Small intestine (tissue), 7 donors: ENCODE measurements at regions not wholly inside any gene's neighbourhood (a gene's known extent, or its start where the extent isn't known, plus 50 kb on each side); places are given as distances from the start of the nearest gene placed in this dataset.
"Not testable (repeated sequence)": the region's sequence is repeated elsewhere in the genome, so short reads cannot be mapped to it uniquely, and the experiment has no call there.

Source experiments
- DNase-seq, 2 donors: peaks; one replicate each; pipeline versions ENCODE4 v3.0.0 to v3.0.0-alpha.2; 2013
- FAIRE-seq: peaks from 2 replicates; lab custom pipeline; 2012; peaks lifted over from hg19 to GRCh38; lab: Jason Lieb, UNC
- H3K27ac ChIP-seq, 3 donors: one replicate each; pipeline ENCODE4 v1.5.1; 2013; ENCODE audit warnings: low read length in 2 of 3, mild to moderate bottlenecking in 2 of 3, control low read depth in 1 of 3, inconsistent platforms in 1 of 3, low read depth in 1 of 3, moderate library complexity in 1 of 3
- H3K27me3 ChIP-seq, 3 donors: one replicate each; pipeline ENCODE4 v1.6.1; 2013; ENCODE audit warnings: low read length in 3 of 3, inconsistent platforms in 1 of 3; ENCODE audit not compliant: control insufficient read depth in 3 of 3, insufficient read depth in 3 of 3
- H3K36me3 ChIP-seq, 3 donors: one replicate each; pipeline ENCODE4 v1.6.1; 2013; ENCODE audit warnings: low read length in 3 of 3, inconsistent platforms in 1 of 3, low read depth in 1 of 3, mild to moderate bottlenecking in 1 of 3, moderate library complexity in 1 of 3; ENCODE audit not compliant: control insufficient read depth in 3 of 3, insufficient read depth in 2 of 3
- H3K4me1 ChIP-seq, 3 donors: one replicate each; pipeline ENCODE4 v1.6.1; 2013; ENCODE audit warnings: low read length in 2 of 3, inconsistent platforms in 1 of 3, low read depth in 1 of 3, mild to moderate bottlenecking in 1 of 3, moderate library complexity in 1 of 3; ENCODE audit not compliant: control insufficient read depth in 3 of 3, insufficient read depth in 2 of 3
- H3K4me3 ChIP-seq, 3 donors: one replicate each; pipeline ENCODE4 v1.5.1; 2013; ENCODE audit warnings: low read length in 3 of 3, control low read depth in 1 of 3, inconsistent platforms in 1 of 3, low read depth in 1 of 3, mild to moderate bottlenecking in 1 of 3, moderate library complexity in 1 of 3
- H3K9me3 ChIP-seq, 2 donors: one replicate each; pipeline ENCODE4 v1.6.1; 2013; ENCODE audit warnings: low read depth in 1 of 2, low read length in 1 of 2; ENCODE audit not compliant: control insufficient read depth in 2 of 2, insufficient read depth in 1 of 2
- WGBS, 3 donors: extraction: QIAGEN DNeasy Blood & Tissue Kit; methylation state at CpG; one replicate each; pipeline ENCODE4 v1.1.7; 2013; 5-methylcytosine and 5-hydroxymethylcytosine counted together
- donor health status: healthy with polysubstance abuse.
- donor health status: control.
- donor health status: control.
- donor health status: Bipolar disorder and iron deficiency.
- donor health status: healthy.

- Histone ChIP-seq H3K9me3 (no peaks in the 10 kb centered on the region), H3K27ac (no peak overlapping the region), H3K4me1 (no peaks in the 10 kb centered on the region), H3K4me3 (no peak overlapping the region), H3K27me3 (no peaks in the 10 kb centered on the region), H3K36me3 (no peaks in the 10 kb centered on the region)
- FAIRE-seq = no peak
- no peak for DNase-seq
- WGBS, 3 donors = 59 to 85% (median 72%) methylated on average over 3 of the region's 3 CpGs
Observed at GRCh38 chr6:11853678-11854407, 75.2 kb upstream of the ADTRP start.

GRCh38 chr6:11852061-11852651 is 73.6 kb upstream of the ADTRP start:
- Histone ChIP-seq H3K4me3 (no peak overlapping the region), H3K9me3 (no peaks in the 10 kb centered on the region), H3K36me3 (no peaks in the 10 kb centered on the region), H3K27ac (no peak overlapping the region), H3K4me1 (no peaks in the 10 kb centered on the region), H3K27me3 (no peaks in the 10 kb centered on the region)
- DNase-seq (no peak), FAIRE-seq (no peak)
- WGBS, 3 donors = 74 to 82% (median 75%) methylated on average over 11 of the region's 11 CpGs

DNA sequence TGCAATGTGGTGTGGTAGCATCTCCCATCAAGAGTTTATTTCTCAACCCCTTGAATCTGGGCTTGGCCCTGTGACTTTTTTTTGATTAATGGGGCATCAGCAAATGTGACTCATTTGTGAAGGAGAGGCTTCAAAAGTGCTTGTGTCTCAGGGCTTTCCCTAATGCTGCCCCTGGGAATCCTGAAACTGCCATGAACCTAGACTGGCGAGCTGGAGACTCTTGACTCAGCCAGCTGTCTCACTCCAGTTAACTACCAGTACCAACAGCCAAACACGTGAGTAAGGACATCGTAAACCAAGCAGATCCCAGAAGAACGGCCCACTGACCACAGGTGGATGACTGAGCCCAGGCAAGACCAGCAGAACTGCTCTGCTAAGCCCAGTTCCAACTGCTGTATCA is 72.8 kb upstream of the ADTRP start:
- Histone ChIP-seq H3K27me3 (no peaks in the 10 kb centered on the region), H3K9me3 (no peaks in the 10 kb centered on the region), H3K27ac (no peak overlapping the region), H3K4me3 (no peak overlapping the region), H3K36me3 (no peaks in the 10 kb centered on the region), H3K4me1 (no peaks in the 10 kb centered on the region)
- DNase-seq = no peak
- FAIRE-seq = no peak
- WGBS, 3 donors = 81 to 83% (median 82%) methylated on average over 4 of the region's 4 CpGs

DNA sequence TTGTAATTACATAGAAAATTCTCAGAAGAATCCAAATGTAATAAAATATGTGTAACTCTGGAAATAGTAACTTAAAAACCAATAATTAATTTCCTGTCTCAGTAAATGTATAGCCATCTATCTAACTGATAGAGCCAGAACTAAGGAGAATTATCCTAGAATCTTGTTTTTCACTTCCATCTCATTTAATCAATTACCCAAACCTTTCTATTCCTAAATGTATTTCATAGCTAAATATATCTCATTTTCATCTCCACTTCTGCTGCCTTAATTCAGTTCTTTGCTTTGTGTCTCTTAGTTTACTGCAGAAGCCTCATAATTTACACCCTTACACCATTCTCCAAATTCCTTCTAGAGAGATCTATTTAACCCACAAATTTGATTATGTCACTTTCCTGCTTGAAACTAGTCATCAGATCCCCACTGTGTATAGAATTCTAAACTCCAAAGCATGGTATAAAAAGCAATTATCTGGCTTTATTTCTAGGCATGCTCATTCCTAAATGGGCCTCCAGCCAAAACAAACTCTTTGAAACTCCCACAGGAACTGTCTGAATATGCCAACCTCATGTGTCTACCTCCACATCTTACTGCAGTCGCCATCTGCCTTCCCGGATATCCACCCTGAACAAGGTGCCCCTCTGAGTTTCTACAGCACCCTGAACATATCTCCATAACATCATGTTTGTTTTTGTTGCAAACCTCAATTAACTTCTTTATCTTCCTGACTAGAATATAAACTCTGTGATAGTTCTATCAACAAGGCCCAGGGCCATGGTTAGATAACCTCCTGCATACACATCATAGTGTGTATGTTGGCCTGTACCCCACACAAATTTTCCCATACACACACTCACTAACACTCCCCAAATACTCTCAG is 70.5 kb upstream of the ADTRP start:
- H3K27ac ChIP-seq = no peak overlapping the region
- H3K4me3 ChIP-seq = no peak overlapping the region
- 54 to 75% (median 63%) methylated on average over 2 of the region's 2 CpGs for WGBS, 3 donors
- DNase-seq = peak in 1 of 2 donors; percentile 5
- no peaks in the 10 kb centered on the region for H3K27me3 ChIP-seq
- no peaks in the 10 kb centered on the region for H3K36me3 ChIP-seq
- FAIRE-seq = no peak
- H3K9me3 ChIP-seq = no peaks in the 10 kb centered on the region
- no peaks in the 10 kb centered on the region for H3K4me1 ChIP-seq

- Histone ChIP-seq H3K9me3 (no peaks in the 10 kb centered on the region), H3K27ac (no peak overlapping the region), H3K4me3 (no peak overlapping the region), H3K36me3 (no peaks in the 10 kb centered on the region), H3K27me3 (no peaks in the 10 kb centered on the region), H3K4me1 (no peaks in the 10 kb centered on the region)
- FAIRE-seq = no peak
- DNase-seq = no peak
- WGBS, 3 donors = 79 to 100% (median 87%) methylated on average over 1 of the region's 1 CpG
Observed at GRCh38 chr6:11848346-11848651, 69.7 kb upstream of the ADTRP start.

DNA sequence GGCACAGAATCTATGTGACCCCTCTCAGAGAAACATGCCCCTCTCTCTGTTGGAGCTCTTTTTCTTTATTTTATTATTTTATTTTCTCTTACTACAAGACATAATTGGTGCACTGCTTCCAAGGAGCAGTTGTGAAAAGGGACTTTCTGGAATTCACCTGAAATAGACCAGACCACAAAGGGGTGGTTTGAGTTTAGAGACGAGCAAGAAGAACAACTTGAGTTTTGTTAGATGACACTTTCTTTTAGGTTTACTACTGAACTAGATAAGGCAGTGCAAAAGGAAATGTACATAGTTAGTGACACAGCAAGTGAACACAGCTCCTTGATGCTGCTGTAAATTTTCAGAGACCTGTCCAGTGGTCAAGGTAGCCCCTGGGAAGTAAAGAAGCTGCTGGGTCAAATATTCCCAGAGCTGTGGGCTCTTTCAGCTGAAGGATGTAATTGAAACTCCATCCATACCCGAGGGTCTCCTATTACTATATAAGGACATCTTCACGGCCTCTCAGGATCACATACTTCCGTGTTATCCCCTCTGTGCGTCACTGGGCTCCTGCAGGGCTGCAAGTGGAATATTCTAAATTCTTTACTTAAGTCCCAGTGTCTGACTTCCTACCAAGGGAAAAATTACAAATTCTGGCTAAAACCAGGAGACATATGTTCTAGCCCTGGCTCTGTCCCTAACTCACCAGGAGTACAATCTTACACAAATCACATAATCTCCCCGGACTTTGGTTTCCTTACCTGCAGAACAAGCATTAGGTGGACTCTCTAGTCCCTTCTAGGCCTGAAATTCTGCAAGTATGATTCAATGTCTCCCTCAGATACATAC is 69.1 kb upstream of the ADTRP start:
- Histone ChIP-seq H3K36me3 (no peaks in the 10 kb centered on the region), H3K27me3 (no peaks in the 10 kb centered on the region), H3K4me1 (no peaks in the 10 kb centered on the region), H3K4me3 (no peak overlapping the region), H3K27ac (no peak overlapping the region), H3K9me3 (no peaks in the 10 kb centered on the region)
- FAIRE-seq = no peak
- no peak for DNase-seq
- 84 to 87% (median 86%) methylated on average over 6 of the region's 6 CpGs for WGBS, 3 donors

DNA sequence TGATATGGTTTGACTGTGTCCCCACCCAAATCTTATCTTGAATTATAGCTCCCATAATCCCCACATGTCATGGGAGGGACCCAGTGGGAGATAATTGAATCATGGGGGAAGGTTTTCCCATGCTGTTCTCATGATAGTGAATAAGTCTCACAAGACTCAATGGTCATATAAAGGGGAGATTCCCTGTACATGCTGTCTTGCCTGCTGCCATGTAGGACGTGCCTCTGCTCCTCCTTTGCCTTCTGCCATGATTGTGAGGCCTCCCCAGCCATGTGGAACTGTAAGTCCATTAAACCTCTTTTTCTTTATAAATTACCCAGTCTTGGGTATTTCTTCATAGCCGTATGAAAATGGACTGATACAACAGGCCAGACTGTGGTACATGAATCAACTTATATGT is 68.5 kb upstream of the ADTRP start:
- not testable (repeated sequence) for DNase-seq, H3K4me1 ChIP-seq, H3K9me3 ChIP-seq, FAIRE-seq, H3K36me3 ChIP-seq, H3K27me3 ChIP-seq, H3K27ac ChIP-seq, H3K4me3 ChIP-seq
- WGBS, 3 donors = 84 to 93% (median 92%) methylated on average over 2 of the region's 2 CpGs
